Loucy (cell line): ENCODE measurements at regions not wholly inside any gene's neighbourhood (a gene's known extent, or its start where the extent isn't known, plus 50 kb on each side); places are given as distances from the start of the nearest gene placed in this dataset.

Experiments
- H2AFZ ChIP-seq: fragments of 200-600 bp; sonication (generic); 2 replicates; pipeline ENCODE4 v1.6.0; 2016; ENCODE audit warnings: antibody characterized with exemption, mild to moderate bottlenecking, low read length, moderate library complexity
- H3F3A ChIP-seq: fragments of 200-600 bp; 2 replicates; pipeline ENCODE4 v1.6.0; 2016; ENCODE audit warnings: antibody characterized with exemption, low read depth, mild to moderate bottlenecking
- H3K27me3 ChIP-seq: fragments of 200-600 bp; sonication (generic); 2 replicates; pipeline ENCODE4 v1.6.1; 2014; ENCODE audit warnings: low read length, mild to moderate bottlenecking; ENCODE audit not compliant: insufficient read depth, poor library complexity, severe bottlenecking
- H3K36me3 ChIP-seq: fragments of 200-600 bp; sonication (generic); 2 replicates; pipeline ENCODE4 v1.6.1; 2016; ENCODE audit warnings: low read length; ENCODE audit not compliant: insufficient read depth
- H3K4me1 ChIP-seq: fragments of 200-600 bp; sonication (generic); 2 replicates; pipeline ENCODE4 v1.5.1; 2014; ENCODE audit warnings: low read length, mild to moderate bottlenecking; ENCODE audit not compliant: insufficient read depth, poor library complexity, severe bottlenecking
- H3K4me2 ChIP-seq: fragments of 200-600 bp; sonication (generic); 2 replicates; pipeline ENCODE4 v1.6.0; 2014; ENCODE audit warnings: antibody characterized with exemption, low read length, low read depth, mild to moderate bottlenecking; ENCODE audit not compliant: poor library complexity, severe bottlenecking
- H3K4me3 ChIP-seq: fragments of 200-600 bp; sonication (generic); 2 replicates; pipeline ENCODE4 v1.5.1; 2014; ENCODE audit warnings: low read length, mild to moderate bottlenecking, mixed read lengths; ENCODE audit not compliant: poor library complexity, severe bottlenecking
- H3K79me2 ChIP-seq: fragments of 200-600 bp; sonication (generic); 2 replicates; pipeline ENCODE4 v1.6.1; 2014; ENCODE audit warnings: low read length; ENCODE audit not compliant: insufficient read depth
- H3K9ac ChIP-seq: fragments of 200-600 bp; sonication (generic); 2 replicates; pipeline ENCODE4 v1.6.0; 2014; ENCODE audit warnings: mild to moderate bottlenecking, low read depth, low read length, moderate library complexity; ENCODE audit not compliant: poor library complexity, severe bottlenecking
- H3K9me2 ChIP-seq: fragments of 200-600 bp; sonication (generic); replicated peaks from 2 replicates; pipeline ENCODE4 v1.6.1; 2016; ENCODE audit warnings: low read depth, low read length, mixed read lengths
- H3K9me3 ChIP-seq: fragments of 200-600 bp; sonication (generic); 2 replicates; pipeline ENCODE4 v1.6.1; 2014; ENCODE audit warnings: mild to moderate bottlenecking, antibody characterized with exemption, low read length, low read depth; ENCODE audit not compliant: insufficient read depth
- H4K20me1 ChIP-seq: fragments of 200-600 bp; sonication (generic); 2 replicates; pipeline ENCODE4 v1.6.0; 2014; ENCODE audit warnings: antibody characterized with exemption, low read length, mild to moderate bottlenecking; ENCODE audit not compliant: insufficient read depth, poor library complexity, severe bottlenecking
- CTCF ChIP-seq: fragments of 200-600 bp; sonication (generic); conservative IDR thresholded peaks from 2 replicates; pipeline ENCODE4 v1.5.1; 2014; ENCODE audit warnings: mild to moderate bottlenecking, antibody characterized with exemption, low read length
- EZH2phosphoT487 ChIP-seq: fragments of 200-600 bp; IDR thresholded peaks from 2 replicates; pipeline ENCODE4 v1.6.1; 2018; ENCODE audit warnings: antibody characterized with exemption, mild to moderate bottlenecking, moderate library complexity, borderline replicate concordance

- Histone ChIP-seq H3K4me1 (no peaks in the 10 kb centered on the region), H3K27me3 (no peaks in the 10 kb centered on the region), H2AFZ (no peak overlapping the region), H3F3A (no peaks in the 10 kb centered on the region), H4K20me1 (no peaks in the 10 kb centered on the region), H3K9me2 (no peaks in the 10 kb centered on the region), H3K9me3 (no peaks in the 10 kb centered on the region), H3K79me2 (no peaks in the 10 kb centered on the region), H3K4me2 (no peak overlapping the region), H3K9ac (no peak overlapping the region), H3K4me3 (no peak overlapping the region), H3K36me3 (no peaks in the 10 kb centered on the region)
- no peak for TF ChIP-seq CTCF
Measured at GRCh38 chr12:90020881-90021280, 312.2 kb upstream of the ATP2B1 start.

- H3K9me2 ChIP-seq, result no peaks in the 10 kb centered on the region
- H3K4me3 ChIP-seq, result no peak overlapping the region
- H3K9ac ChIP-seq, result no peak overlapping the region
- H3K4me2 ChIP-seq, result no peak overlapping the region
- H3F3A ChIP-seq, result no peaks in the 10 kb centered on the region
- H2AFZ ChIP-seq, result no peak overlapping the region
- no peaks in the 10 kb centered on the region for H3K79me2 ChIP-seq
- H3K4me1 ChIP-seq, result no peaks in the 10 kb centered on the region
- no peaks in the 10 kb centered on the region for H3K9me3 ChIP-seq
- H4K20me1 ChIP-seq, result no peaks in the 10 kb centered on the region
- TF ChIP-seq EZH2phosphoT487 (no peak), CTCF (no peak)
- no peaks in the 10 kb centered on the region for H3K27me3 ChIP-seq
- no peaks in the 10 kb centered on the region for H3K36me3 ChIP-seq
Measured at GRCh38 chr12:90020436-90020835, 311.8 kb upstream of the ATP2B1 start.

GRCh38 chr12:90020014-90020413, 311.4 kb upstream of the ATP2B1 start:
- Histone ChIP-seq H3K4me1 (no peaks in the 10 kb centered on the region), H3K36me3 (no peaks in the 10 kb centered on the region), H3K9ac (no peak overlapping the region)

More at GRCh38 chr12:90020014-90020413, 311.4 kb upstream of the ATP2B1 start:
- no peaks in the 10 kb centered on the region for H3K27me3 ChIP-seq
- no peak overlapping the region for H3K4me3 ChIP-seq
- H3F3A ChIP-seq, result no peaks in the 10 kb centered on the region
- no peak overlapping the region for H2AFZ ChIP-seq
- H3K9me3 ChIP-seq, result no peaks in the 10 kb centered on the region
- TF ChIP-seq EZH2phosphoT487, result no peak
- TF ChIP-seq CTCF, result no peak
- no peaks in the 10 kb centered on the region for H4K20me1 ChIP-seq
- H3K4me2 ChIP-seq, result no peak overlapping the region
- no peaks in the 10 kb centered on the region for H3K79me2 ChIP-seq
- H3K9me2 ChIP-seq, result no peaks in the 10 kb centered on the region
